ENCODE measurements at regions not wholly inside any gene's neighbourhood (a gene's known extent, or its start where the extent isn't known, plus 50 kb on each side); places are given as distances from the start of the nearest gene placed in this dataset.

GRCh38 chr4:89541998-89542397 lies 234.4 kb upstream of the GPRIN3 start:
- no peak for DNase-seq

GRCh38 chr4:89539797-89540711 lies 232.5 kb upstream of the GPRIN3 start:
- DNase-seq = no peak

GRCh38 chr4:89539374-89539773 lies 231.8 kb upstream of the GPRIN3 start:
- no peak for DNase-seq

GRCh38 chr4:89538886-89539285 lies 231.3 kb upstream of the GPRIN3 start:
- DNase-seq = no peak

- no peak for DNase-seq
Observed at GRCh38 chr4:89538171-89538570, 230.6 kb upstream of the GPRIN3 start.

- DNase-seq = no peak
Observed at GRCh38 chr4:89537281-89537680, 229.7 kb upstream of the GPRIN3 start.

GRCh38 chr4:89535251-89535650 lies 227.7 kb upstream of the GPRIN3 start:
- no peak for DNase-seq

GRCh38 chr4:89534356-89534755 lies 226.8 kb upstream of the GPRIN3 start:
- no peak for DNase-seq

GRCh38 chr4:89531932-89532640 lies 224.5 kb upstream of the GPRIN3 start:
- DNase-seq = no peak

GRCh38 chr4:89528526-89529133 lies 221.0 kb upstream of the GPRIN3 start:
- no peak for DNase-seq

GRCh38 chr4:89521826-89522225 lies 214.2 kb upstream of the GPRIN3 start:
- no peak for DNase-seq

GRCh38 chr4:89519771-89520320 lies 212.2 kb upstream of the GPRIN3 start:
- DNase-seq = no peak

- DNase-seq = no peak
Observed at GRCh38 chr4:89518259-89518658, 210.7 kb upstream of the GPRIN3 start.

GRCh38 chr4:89514811-89515210 lies 207.2 kb upstream of the GPRIN3 start:
- DNase-seq = no peak

- DNase-seq = no peak
Observed at GRCh38 chr4:89511776-89512175, 204.2 kb upstream of the GPRIN3 start.

- no peak for DNase-seq
Observed at GRCh38 chr4:89509708-89510281, 202.2 kb upstream of the GPRIN3 start.

GRCh38 chr4:89506866-89507491 lies 199.4 kb upstream of the GPRIN3 start:
- no peak for DNase-seq

- no peak for DNase-seq
Observed at GRCh38 chr4:89502581-89502980, 195.0 kb upstream of the GPRIN3 start.

- DNase-seq = no peak
Observed at GRCh38 chr4:89497517-89498308, 190.1 kb upstream of the GPRIN3 start.

GRCh38 chr4:89496851-89497250 lies 189.3 kb upstream of the GPRIN3 start:
- no peak for DNase-seq

- no peak for DNase-seq
Observed at GRCh38 chr4:89493367-89493766, 185.8 kb upstream of the GPRIN3 start.

- no peak for DNase-seq
Observed at GRCh38 chr4:89492581-89493071, 185.0 kb upstream of the GPRIN3 start.

Measured in DMS79 (cell line).